ENCODE measurements at regions not wholly inside any gene's neighbourhood (a gene's known extent, or its start where the extent isn't known, plus 50 kb on each side); places are given as distances from the start of the nearest gene placed in this dataset.

GRCh38 chr16:63457869-63458268, 1421.6 kb upstream of the CDH8 start:
- TF ChIP-seq, protein P1, sequence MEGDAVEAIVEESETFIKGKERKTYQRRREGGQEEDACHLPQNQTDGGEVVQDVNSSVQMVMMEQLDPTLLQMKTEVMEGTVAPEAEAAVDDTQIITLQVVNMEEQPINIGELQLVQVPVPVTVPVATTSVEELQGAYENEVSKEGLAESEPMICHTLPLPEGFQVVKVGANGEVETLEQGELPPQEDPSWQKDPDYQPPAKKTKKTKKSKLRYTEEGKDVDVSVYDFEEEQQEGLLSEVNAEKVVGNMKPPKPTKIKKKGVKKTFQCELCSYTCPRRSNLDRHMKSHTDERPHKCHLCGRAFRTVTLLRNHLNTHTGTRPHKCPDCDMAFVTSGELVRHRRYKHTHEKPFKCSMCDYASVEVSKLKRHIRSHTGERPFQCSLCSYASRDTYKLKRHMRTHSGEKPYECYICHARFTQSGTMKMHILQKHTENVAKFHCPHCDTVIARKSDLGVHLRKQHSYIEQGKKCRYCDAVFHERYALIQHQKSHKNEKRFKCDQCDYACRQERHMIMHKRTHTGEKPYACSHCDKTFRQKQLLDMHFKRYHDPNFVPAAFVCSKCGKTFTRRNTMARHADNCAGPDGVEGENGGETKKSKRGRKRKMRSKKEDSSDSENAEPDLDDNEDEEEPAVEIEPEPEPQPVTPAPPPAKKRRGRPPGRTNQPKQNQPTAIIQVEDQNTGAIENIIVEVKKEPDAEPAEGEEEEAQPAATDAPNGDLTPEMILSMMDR (IDR thresholded peaks at IDR 0.05), result no peak
- TF ChIP-seq REST (IDR thresholded peaks at IDR 0.05; ENCODE audit: insufficient read depth in 1 of 2, low read depth in 2 of 2, low read length in 1 of 2) (no peak), SIN3A (IDR thresholded peaks at IDR 0.05; ENCODE audit: borderline replicate concordance, insufficient read depth, low read depth, low read length) (no peak), POLR2AphosphoS5 (IDR thresholded peaks at IDR 0.05; ENCODE audit: low read depth, low read length) (no peak), TCF7L2 (IDR thresholded peaks at IDR 0.05; ENCODE audit: low read depth, low read length) (no peak)
